H1 (cell line): ENCODE measurements at regions not wholly inside any gene's neighbourhood (a gene's known extent, or its start where the extent isn't known, plus 50 kb on each side); places are given as distances from the start of the nearest gene placed in this dataset.
"Not testable (repeated sequence)": the region's sequence is repeated elsewhere in the genome, so short reads cannot be mapped to it uniquely, and the experiment has no call there.

ENCODE experiments used
- CTCF ChIA-PET: fragments of 300-600 bp; sonication (Branson Sonifier 250); formaldehyde crosslinking; loops from one replicate; lab custom pipeline; 2021; ENCODE audit not compliant: partially characterized antibody; lab: Charles Lee
- POLR2A ChIA-PET: fragments of 300-600 bp; sonication (Branson Sonifier 250); formaldehyde crosslinking; loops from one replicate; lab custom pipeline; 2021; ENCODE audit warnings: inconsistent platforms; ENCODE audit not compliant: partially characterized antibody; lab: Charles Lee
- DNase-seq, 2 experiments: peaks; one replicate each; pipeline versions ENCODE4 v3.0.0 to v3.0.0-alpha.2; 2010 to 2022; ENCODE audit warnings: low spot score in 2 of 2, low read depth in 1 of 2, mixed read lengths in 1 of 2
- FAIRE-seq: peaks from 2 replicates; lab custom pipeline; 2011; peaks lifted over from hg19 to GRCh38; lab: Jason Lieb, UNC
- H2AFZ ChIP-seq: 2 replicates; pipeline ENCODE4 v1.8.1; 2012; ENCODE audit warnings: low read length, inconsistent platforms
- H2AK5ac ChIP-seq: 2 replicates; pipeline ENCODE4 v1.6.1; 2013; ENCODE audit warnings: low read depth, low read length
- H2BK120ac ChIP-seq: replicated peaks from 2 replicates; pipeline ENCODE3; 2013; ENCODE audit warnings: low read depth, low read length, inconsistent platforms
- H2BK12ac ChIP-seq: 2 replicates; pipeline ENCODE4 v1.6.1; 2013; ENCODE audit warnings: low read depth, low read length
- H2BK15ac ChIP-seq: 2 replicates; pipeline ENCODE4 v1.6.1; 2013; ENCODE audit warnings: low read length
- H2BK20ac ChIP-seq: 2 replicates; pipeline ENCODE4 v1.6.1; 2013; ENCODE audit warnings: low read length
- H2BK5ac ChIP-seq: 2 replicates; pipeline ENCODE4 v1.6.1; 2013; ENCODE audit warnings: low read depth, low read length
- H3K14ac ChIP-seq: 2 replicates; pipeline ENCODE4 v1.6.1; 2013; ENCODE audit warnings: inconsistent platforms; ENCODE audit not compliant: insufficient read length
- H3K18ac ChIP-seq: 2 replicates; pipeline ENCODE4 v1.6.1; 2013; ENCODE audit warnings: low read length; ENCODE audit errors: extremely low read depth
- H3K23ac ChIP-seq: 2 replicates; pipeline ENCODE4 v1.6.1; 2013; ENCODE audit warnings: inconsistent platforms; ENCODE audit not compliant: insufficient read length
- H3K23me2 ChIP-seq: 2 replicates; pipeline ENCODE4 v1.6.1; 2013; ENCODE audit warnings: low read depth, low read length
- H3K27ac ChIP-seq: 2 replicates; pipeline ENCODE4 v1.6.1; 2011; ENCODE audit warnings: low read depth, low read length, inconsistent platforms
- H3K27me3 ChIP-seq, 4 experiments: replicated peaks in 1 of 4; 1 replicate in 1 of 4; 2 replicates in 3 of 4; pipeline versions ENCODE4 v1.6.1 to v1.8.1; 2011 to 2013; ENCODE audit warnings: low read length in 3 of 4, mild to moderate bottlenecking in 3 of 4, inconsistent platforms in 2 of 4, mixed read lengths in 2 of 4, moderate library complexity in 1 of 4; ENCODE audit not compliant: control insufficient read depth in 3 of 4, insufficient read depth in 3 of 4; ENCODE audit errors: extremely low read depth in 1 of 4
- H3K36me3 ChIP-seq, 4 experiments: 2 replicates each; pipeline versions ENCODE4 v1.6.1 to v1.8.1; 2011 to 2013; ENCODE audit warnings: mild to moderate bottlenecking in 4 of 4, low read length in 3 of 4, moderate library complexity in 2 of 4, control low read depth in 1 of 4, inconsistent platforms in 1 of 4; ENCODE audit not compliant: insufficient read depth in 4 of 4, control insufficient read depth in 2 of 4
- H3K4ac ChIP-seq: replicated peaks from 2 replicates; pipeline ENCODE3; 2013; ENCODE audit warnings: low read length, low read depth, mixed read lengths, inconsistent platforms; ENCODE audit not compliant: insufficient read length
- H3K4me1 ChIP-seq, 4 experiments: replicated peaks in 1 of 4; 1 replicate in 1 of 4; 2 replicates in 3 of 4; pipeline versions ENCODE4 v1.6.1 to v1.8.1; 2011 to 2013; ENCODE audit warnings: low read length in 3 of 4, inconsistent platforms in 2 of 4, mixed read lengths in 1 of 4; ENCODE audit not compliant: insufficient read depth in 4 of 4, control insufficient read depth in 3 of 4
- H3K4me2 ChIP-seq, 2 experiments: 2 replicates each; pipeline versions ENCODE4 v1.6.1 to v1.8.1; 2011 to 2013; ENCODE audit warnings: low read depth in 2 of 2, low read length in 2 of 2, control low read depth in 1 of 2, inconsistent platforms in 1 of 2, mild to moderate bottlenecking in 1 of 2; ENCODE audit not compliant: insufficient read depth in 1 of 2
- H3K4me3 ChIP-seq, 4 experiments: fragments of 200-600, 300-600 bp in 1 of 4; sonication (generic), shearing (Covaris generic), sonication (Bioruptor Twin) in 1 of 4; 2 replicates each; pipeline versions ENCODE4 v1.5.1 to v1.8.1; 2011 to 2016; ENCODE audit warnings: low read length in 4 of 4, low read depth in 3 of 4, control low read depth in 2 of 4, inconsistent platforms in 2 of 4, mild to moderate bottlenecking in 2 of 4, mixed read lengths in 1 of 4, moderate library complexity in 1 of 4; ENCODE audit not compliant: insufficient read depth in 2 of 4; ENCODE audit errors: extremely low read depth in 1 of 4
- H3K56ac ChIP-seq: replicated peaks from 2 replicates; pipeline ENCODE3; 2013; ENCODE audit warnings: low read depth, mild to moderate bottlenecking, mixed read lengths, low read length, inconsistent platforms; ENCODE audit not compliant: insufficient read length
- H3K79me1 ChIP-seq: 2 replicates; pipeline ENCODE4 v1.6.1; 2013; ENCODE audit warnings: low read depth, low read length, control low read depth
- H3K79me2 ChIP-seq, 2 experiments: 2 replicates each; pipeline versions ENCODE4 v1.6.1 to v1.8.1; 2012 to 2013; ENCODE audit warnings: low read length in 2 of 2, mild to moderate bottlenecking in 2 of 2, inconsistent platforms in 1 of 2; ENCODE audit not compliant: insufficient read depth in 2 of 2, control insufficient read depth in 1 of 2
- H3K9ac ChIP-seq, 4 experiments: replicated peaks in 1 of 4; 1 replicate in 1 of 4; 2 replicates in 3 of 4; pipeline versions ENCODE4 v1.6.1 to v1.8.1; 2011 to 2013; ENCODE audit warnings: low read depth in 3 of 4, low read length in 3 of 4, control low read depth in 2 of 4, mild to moderate bottlenecking in 2 of 4, moderate library complexity in 2 of 4, inconsistent platforms in 1 of 4; ENCODE audit errors: extremely low read depth in 1 of 4
- H3K9me3 ChIP-seq, 2 experiments: 2 replicates each; pipeline versions ENCODE4 v1.6.1 to v1.8.1; 2012 to 2013; ENCODE audit warnings: mild to moderate bottlenecking in 2 of 2, moderate library complexity in 2 of 2, control low read depth in 1 of 2, inconsistent platforms in 1 of 2, low read depth in 1 of 2, low read length in 1 of 2, mixed read lengths in 1 of 2; ENCODE audit not compliant: insufficient read depth in 2 of 2
- H4K20me1 ChIP-seq, 2 experiments: replicated peaks in 1 of 2; 2 replicates each; pipeline versions ENCODE3 to v1.8.1; 2011 to 2013; ENCODE audit warnings: inconsistent platforms in 2 of 2, low read length in 2 of 2, mild to moderate bottlenecking in 1 of 2; ENCODE audit not compliant: insufficient read depth in 2 of 2, control insufficient read depth in 1 of 2
- H4K5ac ChIP-seq: 2 replicates; pipeline ENCODE4 v1.6.1; 2013; ENCODE audit warnings: low read length, low read depth, mixed read lengths, inconsistent platforms; ENCODE audit not compliant: insufficient read length
- H4K8ac ChIP-seq: 2 replicates; pipeline ENCODE4 v1.8.0; 2013; ENCODE audit warnings: mild to moderate bottlenecking, moderate library complexity, low read length, inconsistent platforms; ENCODE audit not compliant: insufficient read depth; ENCODE audit errors: extremely low read depth
- H4K91ac ChIP-seq: replicated peaks from 2 replicates; pipeline ENCODE3; 2013; ENCODE audit warnings: low read length, mixed read lengths, inconsistent platforms; ENCODE audit not compliant: insufficient read length
- WGBS, 2 experiments: shearing (Covaris generic) in 1 of 2; methylation state at CpG; one replicate each; pipeline versions ENCODE4 v1.1.6 to v1.1.7; 2013 to 2015; ENCODE audit warnings: low lambda C conversion rate in 2 of 2, mixed read lengths in 2 of 2, inconsistent platforms in 1 of 2, low coverage in 1 of 2, missing lambda C conversion rate in 1 of 2; ENCODE audit not compliant: insufficient replicate concordance in 2 of 2, insufficient coverage in 1 of 2, insufficient read length in 1 of 2; ENCODE audit errors: extremely low coverage in 1 of 2, missing lambda C conversion rate in 1 of 2; 5-methylcytosine and 5-hydroxymethylcytosine counted together

GRCh38 chr4:119437515-119437914 lies 115.6 kb upstream of the FABP2 start:
- H3K14ac ChIP-seq, DNase-seq, H3K23ac ChIP-seq, H3K23me2 ChIP-seq, H2AFZ ChIP-seq, H3K9me3 ChIP-seq, H2BK120ac ChIP-seq, H4K5ac ChIP-seq, H3K56ac ChIP-seq, H2BK5ac ChIP-seq, H3K18ac ChIP-seq, H3K79me1 ChIP-seq, POLR2A ChIA-PET, H3K4me2 ChIP-seq, H3K9ac ChIP-seq, H2BK15ac ChIP-seq, H3K27ac ChIP-seq, H2AK5ac ChIP-seq, H3K79me2 ChIP-seq, H4K91ac ChIP-seq, CTCF ChIA-PET, H4K8ac ChIP-seq, H3K27me3 ChIP-seq, H3K4me3 ChIP-seq, H2BK20ac ChIP-seq, H3K4me1 ChIP-seq, H4K20me1 ChIP-seq, H3K4ac ChIP-seq, FAIRE-seq, H3K36me3 ChIP-seq, H2BK12ac ChIP-seq: not testable (repeated sequence)
- 87% methylated on average over 1 of the region's 1 CpG; no CpG with 5 or more reads in 1 of the 2 experiments for WGBS, 2 experiments

DNA sequence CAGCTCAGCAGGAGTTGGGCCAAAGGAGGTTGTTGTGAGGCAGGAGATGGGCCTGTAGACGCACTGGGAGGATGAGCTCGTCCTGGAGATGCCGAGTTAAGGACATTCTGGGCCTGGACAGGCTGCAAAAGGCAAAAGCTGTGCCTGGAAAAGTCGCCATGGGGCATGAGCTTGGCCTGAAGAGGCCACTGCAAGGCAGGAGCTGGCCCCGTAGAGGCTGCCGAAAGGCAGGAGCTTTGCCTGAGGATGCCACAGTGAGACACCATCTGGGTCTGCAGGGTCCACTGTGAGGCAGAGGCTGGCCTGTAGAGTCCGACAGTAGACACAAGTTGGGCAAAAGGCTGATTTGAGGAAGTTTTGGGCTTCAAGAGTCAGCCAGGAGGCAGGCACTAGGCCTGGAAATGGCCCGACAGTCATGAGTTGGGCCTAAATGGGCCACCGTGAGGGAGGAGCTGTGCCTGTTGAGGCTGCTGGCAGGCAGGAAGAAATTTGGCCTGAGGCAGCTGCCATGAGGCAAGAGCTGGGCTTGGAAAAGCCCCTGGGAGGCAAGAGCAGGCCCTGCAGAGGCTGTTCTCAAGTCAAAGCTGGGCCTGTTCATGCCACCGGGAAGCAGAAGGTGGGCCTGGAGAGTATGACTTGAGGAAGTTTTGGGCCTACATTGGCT lies 86.8 kb upstream of the FABP2 start:
- H4K5ac ChIP-seq, H3K27ac ChIP-seq, H2BK15ac ChIP-seq, H2BK12ac ChIP-seq, H3K79me1 ChIP-seq, H4K8ac ChIP-seq, H3K4me3 ChIP-seq, H3K36me3 ChIP-seq, H3K9me3 ChIP-seq, CTCF ChIA-PET, H3K56ac ChIP-seq, H3K23ac ChIP-seq, H3K4ac ChIP-seq, H4K20me1 ChIP-seq, H2BK5ac ChIP-seq, H2AFZ ChIP-seq, H3K4me1 ChIP-seq, H3K4me2 ChIP-seq, POLR2A ChIA-PET, H2BK120ac ChIP-seq, FAIRE-seq, H2BK20ac ChIP-seq, H3K79me2 ChIP-seq, H3K18ac ChIP-seq, H3K27me3 ChIP-seq, H4K91ac ChIP-seq, H3K9ac ChIP-seq, H3K23me2 ChIP-seq, H3K14ac ChIP-seq, H2AK5ac ChIP-seq, DNase-seq: not testable (repeated sequence)
- WGBS, 2 experiments = 90% methylated on average over 10 of the region's 10 CpGs; no CpG with 5 or more reads in 1 of the 2 experiments
